ES-I3 (cell line): ENCODE measurements at regions not wholly inside any gene's neighbourhood (a gene's known extent, or its start where the extent isn't known, plus 50 kb on each side); places are given as distances from the start of the nearest gene placed in this dataset.

Source experiments
- H3K36me3 ChIP-seq: 2 replicates; pipeline ENCODE4 v1.6.1; 2013; ENCODE audit warnings: mild to moderate bottlenecking, low read length, control low read depth, moderate library complexity; ENCODE audit not compliant: insufficient read depth
- H3K4me1 ChIP-seq: 2 replicates; pipeline ENCODE4 v1.6.1; 2013; ENCODE audit warnings: mild to moderate bottlenecking, control low read depth, low read length; ENCODE audit not compliant: insufficient read depth
- H3K9ac ChIP-seq: 2 replicates; pipeline ENCODE4 v1.6.1; 2013; ENCODE audit warnings: low read depth, mild to moderate bottlenecking, low read length, moderate library complexity
- H3K9me3 ChIP-seq: 2 replicates; pipeline ENCODE4 v1.6.1; 2013; ENCODE audit warnings: mild to moderate bottlenecking, low read length, moderate library complexity; ENCODE audit not compliant: control insufficient read depth, insufficient read depth

- Histone ChIP-seq H3K9ac (no peak overlapping the region), H3K4me1 (no peaks in the 10 kb centered on the region), H3K9me3 (peaks cover 4% of the 10 kb centered on the region; the same call in 1 of the 2 replicates), H3K36me3 (no peaks in the 10 kb centered on the region)
Measured at GRCh38 chr13:34230271-34230670, 412.3 kb downstream of the RFC3 start.

- Histone ChIP-seq H3K9ac (no peak overlapping the region), H3K9me3 (peaks cover 6% of the 10 kb centered on the region), H3K36me3 (no peaks in the 10 kb centered on the region), H3K4me1 (no peaks in the 10 kb centered on the region)
Measured at GRCh38 chr13:34241332-34241731, 423.4 kb downstream of the RFC3 start.

GRCh38 chr13:34243403-34243802 is 425.5 kb downstream of the RFC3 start:
- Histone ChIP-seq H3K9me3 (peaks cover 3% of the 10 kb centered on the region; the same call in 1 of the 2 replicates), H3K36me3 (no peaks in the 10 kb centered on the region), H3K9ac (no peak overlapping the region), H3K4me1 (no peaks in the 10 kb centered on the region)

- H3K9ac ChIP-seq = no peak overlapping the region
- H3K36me3 ChIP-seq = no peaks in the 10 kb centered on the region
- no peaks in the 10 kb centered on the region; the same call in 1 of the 2 replicates for H3K4me1 ChIP-seq
- no peaks in the 10 kb centered on the region for H3K9me3 ChIP-seq
Measured at GRCh38 chr13:34246511-34246910, 428.6 kb downstream of the RFC3 start.

GRCh38 chr13:34247596-34247995 is 429.6 kb downstream of the RFC3 start:
- Histone ChIP-seq H3K9ac (no peak overlapping the region), H3K9me3 (no peaks in the 10 kb centered on the region), H3K36me3 (no peaks in the 10 kb centered on the region), H3K4me1 (no peaks in the 10 kb centered on the region; the same call in 1 of the 2 replicates)

GRCh38 chr13:34249546-34250039 is 431.6 kb downstream of the RFC3 start:
- Histone ChIP-seq H3K9me3 (no peaks in the 10 kb centered on the region), H3K4me1 (no peaks in the 10 kb centered on the region; the same call in 1 of the 2 replicates), H3K36me3 (no peaks in the 10 kb centered on the region), H3K9ac (no peak overlapping the region)

- H3K9ac ChIP-seq = no peak overlapping the region
Measured at GRCh38 chr13:34250151-34250670, 432.3 kb downstream of the RFC3 start.

GRCh38 chr13:34254366-34254765 is 436.4 kb downstream of the RFC3 start:
- Histone ChIP-seq H3K9ac (no peak overlapping the region), H3K9me3 (no peaks in the 10 kb centered on the region), H3K4me1 (no peaks in the 10 kb centered on the region; the same call in 1 of the 2 replicates), H3K36me3 (no peaks in the 10 kb centered on the region)

More at GRCh38 chr13:34250151-34250670, 432.3 kb downstream of the RFC3 start:
- no peaks in the 10 kb centered on the region; the same call in 1 of the 2 replicates for H3K4me1 ChIP-seq
- H3K36me3 ChIP-seq = no peaks in the 10 kb centered on the region
- H3K9me3 ChIP-seq = no peaks in the 10 kb centered on the region

GRCh38 chr13:34255711-34256110 is 437.8 kb downstream of the RFC3 start:
- no peaks in the 10 kb centered on the region for H3K9me3 ChIP-seq
- no peaks in the 10 kb centered on the region for H3K36me3 ChIP-seq
- H3K4me1 ChIP-seq = no peaks in the 10 kb centered on the region
- H3K9ac ChIP-seq = no peak overlapping the region

- Histone ChIP-seq H3K9me3 (no peaks in the 10 kb centered on the region), H3K4me1 (no peaks in the 10 kb centered on the region), H3K9ac (no peak overlapping the region), H3K36me3 (no peaks in the 10 kb centered on the region)
Measured at GRCh38 chr13:34256236-34256635, 438.3 kb downstream of the RFC3 start.

- Histone ChIP-seq H3K9me3 (no peaks in the 10 kb centered on the region), H3K36me3 (no peaks in the 10 kb centered on the region), H3K4me1 (no peaks in the 10 kb centered on the region), H3K9ac (no peak overlapping the region)
Measured at GRCh38 chr13:34257966-34258365, 440.0 kb downstream of the RFC3 start.

GRCh38 chr13:34258646-34259386 is 440.9 kb downstream of the RFC3 start:
- H3K9ac ChIP-seq = no peak overlapping the region
- H3K9me3 ChIP-seq = no peaks in the 10 kb centered on the region
- H3K4me1 ChIP-seq = no peaks in the 10 kb centered on the region
- H3K36me3 ChIP-seq = no peaks in the 10 kb centered on the region

GRCh38 chr13:34263681-34264080 is 445.7 kb downstream of the RFC3 start:
- Histone ChIP-seq H3K4me1 (no peaks in the 10 kb centered on the region), H3K9ac (no peak overlapping the region), H3K36me3 (no peaks in the 10 kb centered on the region), H3K9me3 (no peaks in the 10 kb centered on the region)

- Histone ChIP-seq H3K9me3 (no peaks in the 10 kb centered on the region), H3K36me3 (no peaks in the 10 kb centered on the region), H3K9ac (no peak overlapping the region), H3K4me1 (no peaks in the 10 kb centered on the region)
Measured at GRCh38 chr13:34265046-34265679, 447.2 kb downstream of the RFC3 start.

- H3K36me3 ChIP-seq = no peaks in the 10 kb centered on the region
- no peaks in the 10 kb centered on the region for H3K4me1 ChIP-seq
- peaks cover 4% of the 10 kb centered on the region; the same call in 1 of the 2 replicates for H3K9me3 ChIP-seq
- no peak overlapping the region for H3K9ac ChIP-seq
Measured at GRCh38 chr13:34276764-34277163, 458.8 kb downstream of the RFC3 start.
